ENCODE measurements at regions not wholly inside any gene's neighbourhood (a gene's known extent, or its start where the extent isn't known, plus 50 kb on each side); places are given as distances from the start of the nearest gene placed in this dataset.

DNA sequence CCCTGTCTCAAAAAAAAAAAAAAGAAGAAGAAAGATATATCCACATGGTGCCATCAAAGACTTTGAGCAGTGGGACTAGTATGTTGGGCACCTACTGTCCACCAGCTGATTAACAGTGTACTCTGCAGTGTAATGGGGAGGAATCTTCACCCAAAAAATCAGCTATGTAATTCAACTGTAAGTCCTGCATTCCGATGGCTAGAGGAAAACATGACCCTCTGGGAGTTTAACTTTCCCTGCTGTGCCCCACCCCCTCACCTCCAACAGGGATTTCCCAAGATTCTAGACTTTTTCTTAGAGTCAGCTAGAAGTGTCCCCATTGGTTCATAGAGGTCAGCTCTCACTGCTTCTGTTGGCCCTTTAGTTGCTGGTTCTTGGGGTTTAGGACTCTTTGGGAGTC is 221.2 kb upstream of the CLINT1 start:
- no peak for DNase-seq

DNA sequence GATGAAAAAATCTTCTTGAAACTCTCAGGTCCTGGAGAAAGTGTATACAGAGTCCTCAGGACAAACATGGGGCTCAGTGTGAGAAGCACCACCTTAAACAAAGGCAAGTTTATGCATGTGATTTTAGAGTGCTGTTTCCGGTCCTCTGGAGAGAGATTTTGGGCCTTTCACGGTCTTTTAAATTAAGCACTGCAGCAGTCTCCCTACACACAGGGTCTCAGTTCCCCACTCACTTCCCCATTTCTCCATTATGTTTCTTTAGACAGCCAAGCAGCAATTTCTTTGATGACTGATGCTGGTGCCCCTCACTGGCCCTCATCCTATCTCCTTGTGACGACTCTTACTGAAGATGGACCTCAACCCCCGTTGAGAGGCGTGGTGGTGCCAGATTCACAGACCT is 220.2 kb upstream of the CLINT1 start:
- DNase-seq, result no peak

DNA sequence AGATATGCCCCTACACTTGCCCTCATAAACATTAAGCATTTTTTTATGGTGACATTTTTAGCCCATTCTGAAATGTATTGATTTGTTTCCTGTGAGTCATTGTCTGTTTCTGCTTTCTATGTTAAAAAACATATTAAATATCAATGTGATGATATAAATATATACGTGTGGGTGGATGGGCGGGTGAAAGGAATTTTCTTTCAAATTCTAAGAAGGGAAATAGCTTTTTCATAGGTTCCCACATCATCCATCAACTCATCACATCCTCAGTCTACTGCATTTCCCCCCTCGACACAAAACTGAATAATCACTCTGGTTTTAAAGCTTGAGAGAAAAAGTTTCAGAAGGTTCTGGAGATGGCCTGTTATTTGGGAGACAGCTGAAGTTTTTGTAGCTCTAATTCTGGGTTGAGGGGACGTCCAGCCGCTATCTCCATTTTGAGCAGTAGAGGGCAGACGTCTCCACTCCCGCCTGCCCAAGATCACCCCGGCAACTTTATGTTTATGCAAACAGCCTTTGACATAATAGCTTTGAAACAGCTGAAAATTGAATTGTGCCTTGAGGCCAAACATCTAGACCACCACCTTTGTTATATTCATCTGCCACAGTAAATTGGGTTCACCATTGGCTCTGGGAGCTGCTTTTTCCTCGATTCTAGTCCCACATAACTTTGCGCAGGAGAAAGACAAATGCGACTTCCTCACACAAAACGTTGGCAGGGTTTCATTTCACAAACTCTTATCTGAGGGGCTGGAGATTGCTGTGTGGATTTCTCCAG is 216.2 kb upstream of the CLINT1 start:
- peak; percentile 82 to 83 for DNase-seq

DNA sequence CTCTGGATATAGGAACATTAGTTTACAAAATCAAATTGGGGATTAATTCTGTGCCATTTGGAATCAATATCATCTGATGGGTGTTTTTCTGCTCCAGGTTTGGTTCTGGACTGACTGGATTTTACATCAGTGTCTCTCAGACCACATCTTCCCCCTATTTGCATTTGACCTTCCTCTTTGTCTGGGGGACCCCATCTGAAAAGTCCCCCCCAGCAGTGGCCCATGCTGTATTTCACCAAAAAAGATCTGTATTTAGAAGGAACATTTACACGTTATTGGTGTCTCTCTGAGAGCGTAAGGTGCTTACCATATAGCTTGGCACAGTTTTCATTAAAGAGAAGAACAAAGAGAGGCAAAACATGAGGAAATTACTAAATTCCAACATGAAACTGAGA is 215.6 kb upstream of the CLINT1 start:
- no peak for DNase-seq

DNA sequence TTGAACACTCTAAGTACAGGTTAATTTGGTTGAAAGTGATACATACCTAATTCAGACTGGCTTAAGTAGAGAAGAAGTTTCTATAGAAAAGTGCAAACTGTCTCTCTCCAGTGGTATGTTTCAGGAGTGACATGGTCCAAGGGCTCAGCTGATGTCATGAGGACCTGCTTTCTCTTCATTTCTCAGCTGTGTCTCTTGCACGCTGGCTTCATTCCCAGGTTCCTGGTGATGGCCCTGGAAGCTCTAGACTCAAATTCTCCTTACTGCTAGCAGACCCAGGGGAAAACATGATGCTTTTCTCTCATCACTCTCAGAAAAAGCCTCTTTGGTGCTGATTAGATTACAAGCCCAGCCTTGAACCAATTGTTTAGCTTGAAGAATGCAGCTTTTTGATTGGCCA is 211.9 kb upstream of the CLINT1 start:
- no peak for DNase-seq

DNA sequence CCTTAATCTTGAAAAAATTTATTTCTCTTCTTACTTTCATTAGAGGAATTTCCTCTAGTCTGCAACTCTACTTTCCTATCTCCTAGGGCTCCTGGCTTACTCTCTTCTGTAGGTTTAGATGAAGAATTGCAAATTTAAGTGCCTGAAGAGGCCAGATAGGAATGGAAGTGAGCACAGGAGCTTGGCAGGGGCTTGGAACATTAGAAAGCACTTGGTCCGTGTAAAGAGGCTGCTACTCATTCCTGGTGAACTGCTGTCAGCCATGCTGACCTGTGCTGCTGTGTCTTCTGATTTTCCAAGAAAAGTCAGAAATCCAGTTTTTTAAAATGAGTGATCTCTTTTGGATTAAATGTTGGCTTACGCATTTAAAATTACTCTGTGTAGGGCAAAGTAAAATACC is 210.9 kb upstream of the CLINT1 start:
- no peak for DNase-seq

DNA sequence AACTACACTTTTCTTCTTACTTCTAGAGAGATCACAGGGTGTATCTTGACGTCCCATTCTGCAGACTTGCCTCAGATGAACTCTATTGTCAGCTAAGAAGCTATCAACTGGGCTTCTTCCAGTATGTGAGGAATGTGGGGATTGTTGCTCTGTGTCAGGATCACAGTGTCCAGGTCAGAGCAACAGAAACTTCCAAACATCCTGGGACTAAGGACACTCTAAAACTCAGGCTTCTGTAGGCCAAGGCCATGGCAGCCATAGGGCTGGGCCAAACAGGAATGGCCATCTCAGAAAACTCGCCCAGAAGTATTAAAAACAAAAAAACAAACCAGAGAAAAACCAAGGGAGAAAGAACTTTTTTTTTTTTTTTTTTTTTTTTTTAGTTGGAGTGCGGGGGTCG is 210.0 kb upstream of the CLINT1 start:
- DNase-seq, result no peak

DNA sequence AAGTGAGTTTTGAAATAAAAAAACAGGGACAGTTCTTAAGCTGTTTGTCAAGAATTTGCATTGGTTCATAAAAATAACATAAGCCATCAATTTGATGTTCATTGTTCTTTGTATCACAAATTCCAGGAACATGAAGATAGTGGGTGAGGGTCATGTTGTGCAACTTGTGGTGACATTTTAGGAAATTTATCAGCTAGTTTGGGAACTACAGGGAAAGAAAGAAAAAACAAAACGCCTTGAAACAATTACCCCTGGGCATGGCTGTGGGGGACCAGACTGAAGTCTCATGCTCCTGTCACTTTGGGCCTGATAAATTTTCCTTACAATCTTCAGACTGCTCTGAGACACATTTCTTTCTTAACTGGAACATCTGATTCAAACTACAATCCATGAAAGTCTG is 207.1 kb upstream of the CLINT1 start:
- no peak for DNase-seq

DNA sequence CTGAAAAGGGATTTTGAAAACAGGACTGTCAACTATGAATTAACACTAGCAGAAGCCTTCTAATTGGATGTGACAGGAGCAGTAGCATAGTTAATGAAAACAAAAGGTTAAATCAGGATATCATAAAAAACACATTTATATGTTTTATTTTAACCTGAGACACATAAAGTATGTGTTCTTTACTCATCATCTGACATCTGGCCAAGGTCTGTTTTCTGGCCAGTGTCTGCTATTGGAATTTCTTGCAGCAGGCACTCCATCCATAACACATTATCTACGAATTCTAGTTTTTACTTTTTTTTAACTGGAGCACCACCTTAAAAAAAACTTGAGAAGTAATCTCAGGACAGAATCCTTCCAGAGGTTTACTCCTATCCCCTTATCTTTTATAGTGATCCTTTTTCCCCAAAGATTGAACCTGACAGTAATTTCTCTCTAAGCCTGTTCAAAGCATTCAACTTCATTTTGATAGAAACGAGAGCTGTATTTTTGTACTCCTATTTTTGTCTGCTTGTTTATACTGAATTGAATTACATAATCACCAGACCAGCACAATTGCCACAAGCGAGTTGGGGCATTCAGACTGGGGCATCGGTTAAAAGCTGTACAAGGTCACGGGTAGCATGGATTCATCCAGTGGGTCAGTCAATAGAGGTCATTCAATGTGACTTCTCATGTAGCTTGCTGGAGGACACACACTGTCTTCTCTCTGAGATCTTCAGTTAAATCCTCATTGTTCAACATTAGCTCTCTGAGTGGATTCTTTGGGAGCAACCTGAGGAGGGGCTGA is 205.6 kb upstream of the CLINT1 start:
- DNase-seq, result no peak

DNA sequence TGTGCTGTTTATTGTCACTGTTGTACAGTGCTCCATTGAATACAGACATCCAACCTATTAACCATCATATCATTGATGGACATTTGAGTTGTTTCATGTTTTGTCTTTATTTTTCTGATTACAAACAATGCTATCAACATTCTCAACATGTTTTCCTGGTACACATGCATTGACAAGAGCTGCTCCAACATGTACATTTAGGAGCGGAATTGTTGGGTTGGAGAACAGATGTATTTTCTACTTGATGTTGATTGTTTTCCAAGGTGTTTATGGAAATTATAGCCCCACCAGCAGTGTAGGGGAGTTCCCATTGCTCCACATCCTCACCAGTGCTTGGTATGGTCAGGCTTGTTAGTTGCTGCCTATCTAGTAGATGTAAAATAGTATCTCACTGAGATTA is 204.1 kb upstream of the CLINT1 start:
- DNase-seq, result no peak

DNA sequence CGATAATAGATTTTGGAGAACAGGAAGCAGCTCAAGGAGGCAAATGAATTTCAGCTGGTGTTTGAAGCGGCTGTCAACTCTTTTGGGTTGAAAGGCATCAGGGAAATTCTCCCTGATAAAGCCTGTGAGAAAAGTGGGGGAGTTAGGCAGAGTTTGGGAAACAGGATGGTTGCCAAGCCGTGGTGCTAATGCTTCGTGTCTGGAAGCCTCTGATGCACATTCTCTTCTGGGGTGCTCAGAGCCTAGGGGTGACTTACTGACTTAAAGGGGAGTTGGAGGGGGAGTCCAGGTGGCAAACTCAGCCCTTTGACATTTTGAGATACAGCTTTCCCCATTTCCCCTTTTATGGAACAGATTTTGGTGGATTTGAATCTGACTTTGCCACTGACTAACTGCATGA is 202.5 kb upstream of the CLINT1 start:
- no peak for DNase-seq

DNA sequence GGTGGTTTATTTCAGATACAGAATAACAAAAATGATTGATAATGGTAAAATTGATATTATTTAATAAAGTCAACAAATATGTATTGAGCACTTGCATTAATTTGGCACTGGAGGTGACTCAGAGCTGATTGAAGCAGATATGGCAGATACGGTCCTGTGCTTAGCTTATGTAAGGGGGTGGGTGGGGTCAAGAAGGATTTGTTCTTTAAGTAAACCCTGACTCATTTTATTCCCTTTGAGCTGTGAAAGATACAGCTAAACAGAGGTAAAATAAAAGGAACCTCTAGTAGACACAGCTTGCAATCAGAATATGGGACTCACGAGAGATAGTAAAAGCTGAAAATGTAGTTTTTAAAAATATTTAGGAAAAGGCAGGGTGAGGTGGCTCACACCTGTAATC is 201.3 kb upstream of the CLINT1 start:
- no peak for DNase-seq

DNA sequence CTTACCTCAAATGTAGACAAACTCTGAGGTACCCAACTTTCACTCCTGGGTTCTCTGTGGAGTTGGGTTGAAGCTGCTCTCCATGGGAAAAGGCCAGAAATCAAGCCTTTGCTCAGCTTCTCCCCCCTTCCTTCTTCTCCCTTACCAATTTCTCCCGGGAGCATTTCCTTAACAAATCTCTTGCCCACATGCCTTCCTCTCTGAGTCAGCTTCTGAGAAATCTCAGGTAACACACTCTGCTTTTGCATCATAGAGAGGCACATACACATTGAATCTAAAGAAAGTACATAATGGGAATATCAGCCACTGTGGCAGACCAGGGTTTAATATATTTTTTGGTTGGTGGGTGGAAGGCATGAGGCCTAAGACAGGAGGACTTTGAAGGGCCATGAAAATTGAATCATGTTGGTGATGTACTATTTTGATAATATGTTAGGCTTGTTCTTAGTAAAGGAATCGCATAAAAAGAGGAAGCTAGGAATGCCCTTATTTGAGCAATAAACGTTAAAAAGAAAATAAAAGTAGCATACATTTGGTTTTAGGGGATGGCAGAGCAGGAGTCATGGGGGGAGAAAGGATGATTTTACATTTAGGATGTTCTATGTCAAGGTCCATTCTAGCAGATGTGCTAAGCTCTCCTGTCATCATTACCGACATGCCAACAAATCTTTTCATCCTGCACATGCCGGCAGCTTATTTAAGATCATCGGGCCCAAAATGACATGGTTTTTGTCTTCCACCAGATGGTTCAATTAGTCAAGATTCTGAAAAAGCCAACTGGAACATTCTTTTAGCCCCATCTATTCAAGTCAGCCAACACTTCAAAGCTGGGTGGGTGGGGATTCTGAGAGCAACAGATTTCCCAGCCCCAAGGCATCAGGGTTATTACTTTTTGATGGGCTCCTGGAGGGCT is 199.5 kb upstream of the CLINT1 start:
- no peak for DNase-seq

DNA sequence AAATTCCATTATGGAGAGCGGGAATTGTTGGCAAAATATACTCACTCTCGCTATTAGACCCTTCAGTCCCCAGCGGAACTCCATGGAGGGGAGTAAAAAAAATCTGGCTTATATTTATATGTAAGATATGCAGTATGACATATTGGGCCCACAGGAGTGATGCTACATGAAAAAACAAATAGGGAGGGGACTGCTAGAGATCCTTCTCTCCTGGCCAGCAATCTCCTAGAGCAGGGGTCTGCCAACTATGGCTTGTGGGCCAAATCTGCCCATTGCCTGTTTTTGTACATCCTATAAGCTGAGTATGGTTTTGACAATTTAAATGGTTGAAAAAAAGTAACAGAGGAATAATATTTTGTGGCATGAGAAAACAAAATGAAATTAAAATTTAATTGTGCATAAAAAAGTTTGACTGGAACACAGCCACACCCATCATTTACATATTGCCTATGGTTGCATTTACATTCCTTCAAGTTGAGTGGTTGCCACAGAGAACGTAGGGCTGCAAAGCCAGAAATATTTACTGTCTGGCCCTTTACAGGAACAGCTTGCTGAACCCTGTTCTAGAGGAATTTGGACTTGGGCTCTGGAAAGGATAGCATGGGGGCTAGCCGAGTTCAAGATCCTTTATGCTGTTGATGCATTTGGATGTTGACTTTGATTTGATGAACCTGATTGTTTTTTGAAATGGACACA is 197.3 kb upstream of the CLINT1 start:
- DNase-seq, result no peak

DNA sequence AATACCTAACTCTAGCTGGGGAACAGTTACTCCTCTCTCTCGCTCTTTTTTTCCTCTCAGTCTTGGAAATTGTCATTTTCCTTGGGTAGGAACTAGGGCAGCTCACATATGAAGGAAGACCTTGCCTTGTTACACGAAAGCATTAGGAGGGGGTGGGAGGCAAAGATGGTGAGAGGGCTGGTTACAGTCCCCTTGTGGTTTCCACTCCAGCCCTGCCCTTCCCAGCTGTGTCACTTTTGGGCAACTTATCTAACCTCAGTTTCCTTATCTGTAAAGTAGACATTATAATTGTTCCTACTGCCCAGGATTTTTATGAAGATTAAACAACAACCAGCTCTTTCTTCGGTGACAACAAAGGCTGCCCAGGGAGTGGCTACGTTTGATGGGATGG is 196.2 kb upstream of the CLINT1 start:
- no peak for DNase-seq

DNA sequence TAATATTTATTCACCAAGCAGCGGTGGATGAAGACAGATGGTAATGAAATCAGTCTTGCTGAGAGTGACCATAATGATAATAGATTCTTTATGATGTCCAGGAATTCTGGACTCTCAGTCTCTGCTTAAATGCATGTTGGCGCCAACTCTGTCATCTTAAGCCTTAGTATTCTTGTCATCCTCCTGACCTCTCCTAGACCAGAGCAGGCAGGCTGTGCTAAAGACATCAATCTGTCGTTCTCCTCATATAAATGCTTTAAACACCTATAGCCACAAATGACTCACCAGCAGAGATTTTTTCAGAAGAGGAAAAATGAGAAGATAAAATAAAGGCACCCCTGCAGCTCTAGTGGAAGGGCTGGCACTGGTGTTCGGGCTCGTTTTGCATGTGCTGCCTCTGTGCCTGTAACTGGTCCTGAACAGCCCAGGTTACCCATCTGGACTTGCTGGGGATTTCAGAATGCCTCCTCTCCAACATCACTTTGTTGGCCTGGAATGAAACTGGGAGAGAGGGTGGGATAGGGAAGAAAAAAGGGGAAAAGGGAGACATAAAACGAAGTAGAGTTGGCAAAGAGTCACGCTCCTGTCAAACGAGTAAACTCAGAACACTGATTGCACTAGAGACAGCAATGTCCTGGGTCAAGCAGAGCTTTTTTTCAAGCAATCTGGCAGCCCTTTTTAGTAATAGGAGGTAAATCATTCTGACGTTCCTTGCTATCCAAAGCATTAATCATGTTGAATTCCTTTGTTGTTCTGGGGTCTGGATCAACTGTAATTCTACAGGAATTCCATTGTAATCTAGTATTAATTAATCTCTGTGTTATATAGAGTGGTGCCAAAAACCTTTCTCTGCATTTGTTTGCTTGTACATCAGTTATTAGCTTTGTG is 195.5 kb upstream of the CLINT1 start:
- no peak for DNase-seq

DNA sequence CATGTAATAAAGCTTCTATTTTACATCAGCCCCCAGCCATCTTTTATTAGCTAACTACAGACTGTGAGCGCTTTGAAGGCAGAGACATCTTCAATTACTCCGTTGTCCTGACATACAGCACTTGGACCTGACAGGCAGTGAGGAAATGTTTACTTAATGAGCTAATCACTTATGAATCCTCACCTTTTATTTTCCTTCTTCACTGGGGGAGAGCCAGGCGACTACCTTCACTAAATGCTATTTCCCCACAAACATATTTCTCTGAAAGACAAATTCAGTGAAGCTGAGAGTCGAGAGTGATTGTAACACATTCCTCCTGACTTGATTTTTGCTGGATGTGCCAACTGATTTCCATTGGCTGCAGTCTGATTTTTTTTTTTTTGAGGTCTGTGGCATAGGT is 192.1 kb upstream of the CLINT1 start:
- no peak for DNase-seq

DNA sequence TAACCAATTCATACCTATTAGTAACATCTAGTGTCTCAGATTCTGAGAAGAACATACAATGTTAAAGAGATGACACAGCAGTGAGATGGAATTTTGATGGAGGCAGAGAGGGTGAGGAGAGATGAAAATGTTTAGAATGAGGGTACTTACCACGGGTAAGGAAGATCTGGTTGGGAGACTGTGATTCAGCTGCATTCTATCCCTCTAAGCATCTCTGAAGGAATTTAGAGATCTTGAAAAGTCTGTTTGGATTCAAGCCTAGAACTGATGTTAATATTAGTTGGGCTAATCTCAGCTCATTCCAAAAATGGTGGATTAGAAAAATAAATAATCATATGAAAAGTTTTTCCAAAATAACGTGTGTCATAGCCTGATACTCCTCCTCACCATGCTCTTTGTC is 191.5 kb upstream of the CLINT1 start:
- DNase-seq, result no peak

DNA sequence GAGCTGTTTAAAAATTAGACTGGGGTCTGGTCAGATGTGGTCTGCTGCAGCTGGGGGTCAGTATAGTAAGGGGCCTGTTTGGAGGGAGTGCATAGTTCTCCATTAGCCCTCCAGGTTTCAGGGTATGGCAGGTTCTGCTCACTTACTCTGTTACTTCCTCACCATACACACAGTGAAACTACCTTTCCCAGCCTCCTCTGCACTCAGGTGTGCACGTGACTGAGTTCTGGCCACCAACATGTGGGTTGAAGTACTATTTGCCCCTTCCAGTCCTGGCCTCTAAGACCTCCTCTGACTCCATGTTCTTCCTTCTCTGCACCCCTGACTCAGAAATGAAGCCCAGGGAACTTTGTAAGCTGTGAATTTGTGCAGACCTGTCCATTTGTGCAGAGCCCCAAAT is 190.5 kb upstream of the CLINT1 start:
- no peak for DNase-seq

DNA sequence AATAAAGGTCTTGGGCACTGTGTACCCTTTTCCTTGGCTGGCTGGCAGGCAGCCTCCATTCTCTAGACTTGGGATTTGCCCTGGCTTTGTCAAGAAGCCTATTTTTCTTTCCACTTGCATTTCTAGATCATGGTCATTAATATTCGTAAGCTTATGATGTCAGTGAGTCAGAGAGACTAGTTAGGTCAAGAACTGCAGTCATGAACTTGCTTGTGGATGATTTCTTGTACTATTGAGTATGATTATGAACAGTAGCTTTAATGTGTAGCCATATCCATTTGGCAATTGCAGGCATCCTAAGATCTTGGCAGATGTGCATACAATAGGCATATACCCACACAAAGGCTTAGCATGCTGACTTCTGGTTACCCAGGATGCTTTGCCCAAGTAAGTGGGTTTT is 186.8 kb upstream of the CLINT1 start:
- DNase-seq, result no peak

DNA sequence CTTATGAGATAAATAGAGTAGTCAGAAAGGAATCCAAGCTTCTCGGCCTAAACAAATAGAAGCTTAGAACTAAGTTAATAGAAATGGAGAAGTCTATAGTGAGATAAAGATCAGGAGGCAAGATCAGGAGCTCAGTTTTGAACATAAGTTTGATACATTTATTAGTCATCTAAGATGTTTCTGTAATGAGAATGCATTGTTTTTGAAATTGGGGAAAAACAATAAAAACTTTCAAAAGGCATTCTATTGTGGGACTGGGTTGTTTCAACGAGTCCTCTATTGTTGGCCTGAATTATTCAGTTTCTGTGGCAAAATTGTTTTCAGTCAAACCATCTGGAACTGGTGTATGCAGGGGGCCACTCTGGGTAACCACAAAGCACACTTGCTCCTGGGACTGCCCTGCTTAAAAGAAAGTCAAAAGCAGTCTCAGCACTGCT is 181.0 kb upstream of the CLINT1 start:
- DNase-seq, result no peak

DNA sequence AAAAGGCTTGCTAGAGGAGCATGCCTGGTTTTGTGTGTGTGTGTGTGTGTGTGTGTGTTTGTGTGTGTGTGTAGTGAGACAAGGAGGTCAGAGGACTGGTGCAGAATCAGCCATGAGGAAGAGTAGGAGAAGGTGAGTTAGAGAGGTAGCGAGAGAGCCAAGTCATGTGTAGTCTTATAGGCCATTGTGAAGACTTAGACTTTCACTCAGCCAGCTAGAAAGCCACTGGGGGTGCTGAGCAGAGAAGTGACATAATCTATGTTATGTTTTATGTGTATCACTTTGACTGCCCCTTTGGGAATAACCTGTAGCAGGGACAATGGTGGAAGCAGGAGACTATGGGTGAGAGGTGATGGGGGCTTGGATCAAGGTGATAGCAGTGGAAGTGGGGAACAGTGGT is 180.5 kb upstream of the CLINT1 start:
- no peak for DNase-seq

All from NCI-H2081 (cell line).